H1 (cell line): ENCODE measurements at regions not wholly inside any gene's neighbourhood (a gene's known extent, or its start where the extent isn't known, plus 50 kb on each side); places are given as distances from the start of the nearest gene placed in this dataset.

Experiments used
- CTCF ChIA-PET: fragments of 300-600 bp; sonication (Branson Sonifier 250); formaldehyde crosslinking; loops from one replicate; lab custom pipeline; 2021; ENCODE audit not compliant: partially characterized antibody; lab: Charles Lee
- POLR2A ChIA-PET: fragments of 300-600 bp; sonication (Branson Sonifier 250); formaldehyde crosslinking; loops from one replicate; lab custom pipeline; 2021; ENCODE audit warnings: inconsistent platforms; ENCODE audit not compliant: partially characterized antibody; lab: Charles Lee
- DNase-seq, 2 experiments: peaks; one replicate each; pipeline versions ENCODE4 v3.0.0 to v3.0.0-alpha.2; 2010 to 2022; ENCODE audit warnings: low spot score in 2 of 2, low read depth in 1 of 2, mixed read lengths in 1 of 2
- FAIRE-seq: peaks from 2 replicates; lab custom pipeline; 2011; peaks lifted over from hg19 to GRCh38; lab: Jason Lieb, UNC
- H2AFZ ChIP-seq: 2 replicates; pipeline ENCODE4 v1.8.1; 2012; ENCODE audit warnings: low read length, inconsistent platforms
- H2AK5ac ChIP-seq: 2 replicates; pipeline ENCODE4 v1.6.1; 2013; ENCODE audit warnings: low read depth, low read length
- H2BK120ac ChIP-seq: replicated peaks from 2 replicates; pipeline ENCODE3; 2013; ENCODE audit warnings: low read depth, low read length, inconsistent platforms
- H2BK12ac ChIP-seq: 2 replicates; pipeline ENCODE4 v1.6.1; 2013; ENCODE audit warnings: low read depth, low read length
- H2BK15ac ChIP-seq: 2 replicates; pipeline ENCODE4 v1.6.1; 2013; ENCODE audit warnings: low read length
- H2BK20ac ChIP-seq: 2 replicates; pipeline ENCODE4 v1.6.1; 2013; ENCODE audit warnings: low read length
- H2BK5ac ChIP-seq: 2 replicates; pipeline ENCODE4 v1.6.1; 2013; ENCODE audit warnings: low read depth, low read length
- H3K14ac ChIP-seq: 2 replicates; pipeline ENCODE4 v1.6.1; 2013; ENCODE audit warnings: inconsistent platforms; ENCODE audit not compliant: insufficient read length
- H3K18ac ChIP-seq: 2 replicates; pipeline ENCODE4 v1.6.1; 2013; ENCODE audit warnings: low read length; ENCODE audit errors: extremely low read depth
- H3K23ac ChIP-seq: 2 replicates; pipeline ENCODE4 v1.6.1; 2013; ENCODE audit warnings: inconsistent platforms; ENCODE audit not compliant: insufficient read length
- H3K23me2 ChIP-seq: 2 replicates; pipeline ENCODE4 v1.6.1; 2013; ENCODE audit warnings: low read depth, low read length
- H3K27ac ChIP-seq: 2 replicates; pipeline ENCODE4 v1.6.1; 2011; ENCODE audit warnings: low read depth, low read length, inconsistent platforms
- H3K27me3 ChIP-seq, 4 experiments: replicated peaks in 1 of 4; 1 replicate in 1 of 4; 2 replicates in 3 of 4; pipeline versions ENCODE4 v1.6.1 to v1.8.1; 2011 to 2013; ENCODE audit warnings: low read length in 3 of 4, mild to moderate bottlenecking in 3 of 4, inconsistent platforms in 2 of 4, mixed read lengths in 2 of 4, moderate library complexity in 1 of 4; ENCODE audit not compliant: control insufficient read depth in 3 of 4, insufficient read depth in 3 of 4; ENCODE audit errors: extremely low read depth in 1 of 4
- H3K36me3 ChIP-seq, 4 experiments: 2 replicates each; pipeline versions ENCODE4 v1.6.1 to v1.8.1; 2011 to 2013; ENCODE audit warnings: mild to moderate bottlenecking in 4 of 4, low read length in 3 of 4, moderate library complexity in 2 of 4, control low read depth in 1 of 4, inconsistent platforms in 1 of 4; ENCODE audit not compliant: insufficient read depth in 4 of 4, control insufficient read depth in 2 of 4
- H3K4ac ChIP-seq: replicated peaks from 2 replicates; pipeline ENCODE3; 2013; ENCODE audit warnings: low read length, low read depth, mixed read lengths, inconsistent platforms; ENCODE audit not compliant: insufficient read length
- H3K4me1 ChIP-seq, 4 experiments: replicated peaks in 1 of 4; 1 replicate in 1 of 4; 2 replicates in 3 of 4; pipeline versions ENCODE4 v1.6.1 to v1.8.1; 2011 to 2013; ENCODE audit warnings: low read length in 3 of 4, inconsistent platforms in 2 of 4, mixed read lengths in 1 of 4; ENCODE audit not compliant: insufficient read depth in 4 of 4, control insufficient read depth in 3 of 4
- H3K4me2 ChIP-seq, 2 experiments: 2 replicates each; pipeline versions ENCODE4 v1.6.1 to v1.8.1; 2011 to 2013; ENCODE audit warnings: low read depth in 2 of 2, low read length in 2 of 2, control low read depth in 1 of 2, inconsistent platforms in 1 of 2, mild to moderate bottlenecking in 1 of 2; ENCODE audit not compliant: insufficient read depth in 1 of 2
- H3K4me3 ChIP-seq, 4 experiments: fragments of 200-600, 300-600 bp in 1 of 4; sonication (generic), shearing (Covaris generic), sonication (Bioruptor Twin) in 1 of 4; 2 replicates each; pipeline versions ENCODE4 v1.5.1 to v1.8.1; 2011 to 2016; ENCODE audit warnings: low read length in 4 of 4, low read depth in 3 of 4, control low read depth in 2 of 4, inconsistent platforms in 2 of 4, mild to moderate bottlenecking in 2 of 4, mixed read lengths in 1 of 4, moderate library complexity in 1 of 4; ENCODE audit not compliant: insufficient read depth in 2 of 4; ENCODE audit errors: extremely low read depth in 1 of 4
- H3K56ac ChIP-seq: replicated peaks from 2 replicates; pipeline ENCODE3; 2013; ENCODE audit warnings: low read depth, mild to moderate bottlenecking, mixed read lengths, low read length, inconsistent platforms; ENCODE audit not compliant: insufficient read length
- H3K79me1 ChIP-seq: 2 replicates; pipeline ENCODE4 v1.6.1; 2013; ENCODE audit warnings: low read depth, low read length, control low read depth
- H3K79me2 ChIP-seq, 2 experiments: 2 replicates each; pipeline versions ENCODE4 v1.6.1 to v1.8.1; 2012 to 2013; ENCODE audit warnings: low read length in 2 of 2, mild to moderate bottlenecking in 2 of 2, inconsistent platforms in 1 of 2; ENCODE audit not compliant: insufficient read depth in 2 of 2, control insufficient read depth in 1 of 2
- H3K9ac ChIP-seq, 4 experiments: replicated peaks in 1 of 4; 1 replicate in 1 of 4; 2 replicates in 3 of 4; pipeline versions ENCODE4 v1.6.1 to v1.8.1; 2011 to 2013; ENCODE audit warnings: low read depth in 3 of 4, low read length in 3 of 4, control low read depth in 2 of 4, mild to moderate bottlenecking in 2 of 4, moderate library complexity in 2 of 4, inconsistent platforms in 1 of 4; ENCODE audit errors: extremely low read depth in 1 of 4
- H3K9me3 ChIP-seq, 2 experiments: 2 replicates each; pipeline versions ENCODE4 v1.6.1 to v1.8.1; 2012 to 2013; ENCODE audit warnings: mild to moderate bottlenecking in 2 of 2, moderate library complexity in 2 of 2, control low read depth in 1 of 2, inconsistent platforms in 1 of 2, low read depth in 1 of 2, low read length in 1 of 2, mixed read lengths in 1 of 2; ENCODE audit not compliant: insufficient read depth in 2 of 2
- H4K20me1 ChIP-seq, 2 experiments: replicated peaks in 1 of 2; 2 replicates each; pipeline versions ENCODE3 to v1.8.1; 2011 to 2013; ENCODE audit warnings: inconsistent platforms in 2 of 2, low read length in 2 of 2, mild to moderate bottlenecking in 1 of 2; ENCODE audit not compliant: insufficient read depth in 2 of 2, control insufficient read depth in 1 of 2
- H4K5ac ChIP-seq: 2 replicates; pipeline ENCODE4 v1.6.1; 2013; ENCODE audit warnings: low read length, low read depth, mixed read lengths, inconsistent platforms; ENCODE audit not compliant: insufficient read length
- H4K8ac ChIP-seq: 2 replicates; pipeline ENCODE4 v1.8.0; 2013; ENCODE audit warnings: mild to moderate bottlenecking, moderate library complexity, low read length, inconsistent platforms; ENCODE audit not compliant: insufficient read depth; ENCODE audit errors: extremely low read depth
- H4K91ac ChIP-seq: replicated peaks from 2 replicates; pipeline ENCODE3; 2013; ENCODE audit warnings: low read length, mixed read lengths, inconsistent platforms; ENCODE audit not compliant: insufficient read length
- BACH1 ChIP-seq: IDR thresholded peaks from 2 replicates; pipeline ENCODE4 v1.6.1; 2012; ENCODE audit warnings: low read length, improper control_type of control experiment
- BRCA1 ChIP-seq: IDR thresholded peaks from 2 replicates; pipeline ENCODE4 v1.6.1; 2012; ENCODE audit warnings: low read depth, low read length, improper control_type of control experiment
- CBX8 ChIP-seq: fragments of 300-800, 300-1000 bp; sonication (generic); IDR thresholded peaks from 2 replicates; pipeline ENCODE4 v1.7.1; 2016; ENCODE audit warnings: low read depth, low read length, borderline replicate concordance
- HDAC6 ChIP-seq: IDR thresholded peaks from one replicate; pipeline ENCODE4 v1.7.1; 2012; ENCODE audit warnings: low read depth, mild to moderate bottlenecking, inconsistent platforms, low read length, moderate library complexity
- JUND ChIP-seq: IDR thresholded peaks from 2 replicates; pipeline ENCODE4 v1.6.1; 2011; ENCODE audit warnings: mild to moderate bottlenecking, improper control_type of control experiment, low read length
- MAFK ChIP-seq: IDR thresholded peaks from 2 replicates; pipeline ENCODE4 v1.6.1; 2012; ENCODE audit warnings: low read depth, mild to moderate bottlenecking, improper control_type of control experiment, low read length
- SP1 ChIP-seq: IDR thresholded peaks from 2 replicates; pipeline ENCODE4 v1.6.1; 2011; ENCODE audit warnings: low read depth, low read length
- WGBS, 2 experiments: shearing (Covaris generic) in 1 of 2; methylation state at CpG; one replicate each; pipeline versions ENCODE4 v1.1.6 to v1.1.7; 2013 to 2015; ENCODE audit warnings: low lambda C conversion rate in 2 of 2, mixed read lengths in 2 of 2, inconsistent platforms in 1 of 2, low coverage in 1 of 2, missing lambda C conversion rate in 1 of 2; ENCODE audit not compliant: insufficient replicate concordance in 2 of 2, insufficient coverage in 1 of 2, insufficient read length in 1 of 2; ENCODE audit errors: extremely low coverage in 1 of 2, missing lambda C conversion rate in 1 of 2; 5-methylcytosine and 5-hydroxymethylcytosine counted together

- Histone ChIP-seq H3K18ac (no peak overlapping the region), H2BK12ac (no peak overlapping the region), H3K56ac (no peak overlapping the region), H2BK20ac (no peak overlapping the region), H2AK5ac (no peak overlapping the region), H2BK120ac (no peak overlapping the region), H2BK5ac (no peak overlapping the region), H2BK15ac (no peak overlapping the region), H3K79me1 (no peaks in the 10 kb centered on the region), H2AFZ (no peak overlapping the region), H3K36me3 (no peaks in the 10 kb centered on the region), H3K4me3 (no peak overlapping the region), H3K9ac (no peak overlapping the region), H4K20me1 (no peaks in the 10 kb centered on the region), H3K27ac (no peak overlapping the region), H4K8ac (no peak overlapping the region), H3K27me3 (no peaks in the 10 kb centered on the region), H3K4me2 (no peak overlapping the region), H4K91ac (no peak overlapping the region), H3K4ac (no peak overlapping the region), H3K14ac (no peak overlapping the region), H3K23me2 (no peaks in the 10 kb centered on the region), H3K9me3 (no peaks in the 10 kb centered on the region), H3K23ac (no peak overlapping the region), H3K4me1 (no peaks in the 10 kb centered on the region), H4K5ac (no peak overlapping the region), H3K79me2 (no peaks in the 10 kb centered on the region)
- WGBS, 2 experiments: 100% methylated on average over 1 of the region's 1 CpG; no CpG with 5 or more reads in 1 of the 2 experiments
- no peak for DNase-seq
- POLR2A ChIA-PET: no interaction called here
- CTCF ChIA-PET: interaction anchor here (1.1 kb wide), 2 partner anchors 10 to 96 kb away, joined by 3 read pairs; no protein-coding TSS in a partner anchor
- TF ChIP-seq JUND (no peak), MAFK (no peak), BACH1 (no peak), SP1 (no peak), CBX8 (no peak), HDAC6 (no peak), BRCA1 (no peak)
- FAIRE-seq: no peak
Measured at GRCh38 chr15:83340087-83340486, 55.6 kb upstream of the BNC1 start.
